COLO668 (cell line): ENCODE measurements at regions not wholly inside any gene's neighbourhood (a gene's known extent, or its start where the extent isn't known, plus 50 kb on each side); places are given as distances from the start of the nearest gene placed in this dataset.

Source experiments
- DNase-seq: peaks from one replicate; lab custom pipeline; 2025; ENCODE audit not compliant: unreplicated experiment; lab: John Stamatoyannopoulos, UW

GRCh38 chr18:7480879-7481278 lies 86.2 kb upstream of the PTPRM start:
- no peak for DNase-seq

- no peak for DNase-seq
These were observed 84.8 kb upstream of the PTPRM start for GRCh38 chr18:7482342-7482741.

GRCh38 chr18:7485616-7486015 lies 81.5 kb upstream of the PTPRM start:
- no peak for DNase-seq

DNA sequence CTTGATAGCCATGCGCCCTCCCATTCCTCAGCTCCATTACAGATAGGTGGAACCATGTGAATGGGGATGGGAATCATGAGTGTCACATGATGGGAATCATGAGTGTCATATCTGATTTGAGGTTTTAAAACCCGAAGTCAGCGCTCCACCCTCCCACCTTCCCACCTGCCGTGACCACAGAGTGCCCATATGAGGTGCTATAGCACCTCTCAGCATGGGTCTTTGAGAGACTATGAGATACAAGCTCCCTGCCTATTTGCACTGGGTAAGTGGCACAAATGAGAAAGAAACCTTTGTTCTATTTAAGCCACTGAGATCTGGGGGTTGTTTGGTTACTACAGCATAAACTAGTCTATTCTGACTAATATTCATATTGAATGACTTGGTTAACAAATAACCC lies 78.5 kb upstream of the PTPRM start:
- DNase-seq = no peak

DNA sequence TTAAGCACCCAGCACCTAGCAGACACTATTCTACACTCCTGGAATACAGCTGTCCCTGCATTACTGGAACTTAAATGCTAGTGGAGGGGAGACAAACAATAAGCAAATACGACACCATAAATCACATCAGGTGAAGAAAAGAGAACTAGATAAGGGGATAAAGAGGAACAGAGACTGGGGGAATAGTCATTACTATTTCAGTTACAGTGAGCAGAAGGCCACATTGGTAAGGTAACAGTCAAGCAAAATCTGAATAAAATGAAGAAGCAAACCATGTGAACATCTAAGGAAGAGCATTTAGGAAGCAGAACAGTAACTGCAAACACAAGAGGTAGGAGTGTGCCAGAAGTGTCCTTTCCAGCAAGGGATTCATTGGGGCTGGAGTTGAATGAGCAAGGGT lies 77.0 kb upstream of the PTPRM start:
- no peak for DNase-seq

DNA sequence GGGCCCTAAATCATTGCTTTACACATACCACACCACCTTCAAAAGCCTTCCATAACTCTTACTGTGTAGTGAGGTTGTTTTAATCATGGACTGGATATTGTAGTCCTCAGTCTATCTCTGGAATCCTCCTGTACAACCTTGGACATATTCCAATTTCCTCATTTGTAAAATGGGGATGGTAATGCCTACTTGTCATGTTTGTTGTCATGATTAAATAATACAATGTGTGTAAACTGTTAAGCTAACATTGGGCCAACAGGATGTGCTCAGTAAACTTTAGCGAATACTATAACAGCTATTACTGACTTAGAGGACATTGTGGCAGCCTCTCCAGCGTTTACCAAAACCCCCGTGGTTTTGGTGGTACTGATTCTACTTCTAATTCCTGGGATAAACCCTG lies 74.7 kb upstream of the PTPRM start:
- no peak for DNase-seq

DNA sequence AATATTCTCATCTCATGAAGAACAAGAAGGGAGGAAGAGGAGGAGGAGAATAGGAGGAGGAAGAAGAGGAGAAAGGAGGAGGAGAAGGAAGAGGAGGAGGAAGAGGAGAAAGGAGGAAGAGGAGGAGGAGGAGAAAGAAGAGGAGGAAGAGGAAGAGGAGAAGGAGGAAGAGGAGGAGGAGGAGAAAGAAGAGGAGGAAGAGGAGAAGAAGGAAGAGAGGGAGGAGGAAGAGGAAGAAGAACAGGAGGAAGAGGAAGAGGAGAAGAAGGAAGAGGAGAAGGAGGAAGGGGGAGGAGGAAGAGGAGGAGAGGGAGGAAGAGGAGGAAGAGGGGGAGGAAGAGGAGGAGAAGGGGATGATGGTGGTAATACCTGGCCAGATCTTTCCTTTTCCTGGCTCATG lies 70.0 kb upstream of the PTPRM start:
- DNase-seq = no peak

- DNase-seq = no peak
These were observed 56.0 kb upstream of the PTPRM start for GRCh38 chr18:7511106-7511505.

DNA sequence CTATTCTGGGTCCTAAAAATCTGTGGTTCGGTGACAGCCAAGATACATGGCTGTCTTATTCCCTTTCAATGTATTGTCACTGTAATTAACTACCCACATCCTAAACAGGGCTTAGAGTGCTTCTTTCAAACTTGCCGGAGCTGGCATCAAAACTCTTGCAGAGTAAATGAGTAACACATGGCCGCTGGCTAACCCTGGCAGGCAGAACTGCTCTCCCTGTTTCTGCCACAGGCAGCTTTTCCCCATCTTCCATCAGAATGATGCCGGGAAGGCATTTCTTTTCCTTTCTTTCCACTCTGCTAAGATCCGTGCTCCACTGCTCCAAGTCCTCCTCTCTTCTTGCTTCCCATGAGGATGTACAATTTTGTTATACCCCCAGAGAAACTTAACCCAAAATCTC lies 54.8 kb upstream of the PTPRM start:
- DNase-seq = no peak

GRCh38 chr18:7512990-7513389 lies 54.1 kb upstream of the PTPRM start:
- DNase-seq = no peak

DNA sequence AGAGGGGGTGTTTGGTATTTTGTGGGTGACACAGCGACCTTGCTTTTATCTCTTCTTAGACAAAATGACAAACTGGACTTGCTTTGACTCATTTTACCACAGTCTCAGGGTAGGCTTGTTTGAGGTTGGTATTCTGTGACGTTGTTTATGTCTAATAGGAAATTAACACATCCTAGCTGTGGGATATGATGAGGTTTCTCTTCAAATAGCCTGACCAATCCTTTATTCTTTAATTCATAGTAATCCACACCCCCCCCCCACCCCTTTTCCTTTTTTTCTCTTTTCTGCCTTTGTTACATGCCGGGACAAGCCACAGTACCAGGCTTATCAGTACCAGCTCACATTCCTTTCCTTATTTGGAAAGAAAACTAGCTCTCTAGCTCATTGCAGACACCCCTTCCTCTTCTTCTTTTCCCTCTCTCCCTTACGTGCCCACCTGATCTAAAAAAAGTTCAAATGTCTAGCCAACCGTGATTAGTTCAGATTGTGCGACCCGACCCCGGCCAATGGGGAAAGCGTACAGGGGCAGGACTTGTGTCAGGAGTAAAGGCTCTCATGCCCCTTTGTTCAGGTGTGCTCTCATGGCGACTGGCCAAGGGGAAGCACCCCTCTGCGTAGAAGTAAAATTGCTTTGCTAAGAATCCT lies 52.2 kb upstream of the PTPRM start:
- no peak for DNase-seq

- no peak for DNase-seq
These were observed 50.6 kb upstream of the PTPRM start for GRCh38 chr18:7516266-7517117.
